ENCODE measurements at regions not wholly inside any gene's neighbourhood (a gene's known extent, or its start where the extent isn't known, plus 50 kb on each side); places are given as distances from the start of the nearest gene placed in this dataset.

DNA sequence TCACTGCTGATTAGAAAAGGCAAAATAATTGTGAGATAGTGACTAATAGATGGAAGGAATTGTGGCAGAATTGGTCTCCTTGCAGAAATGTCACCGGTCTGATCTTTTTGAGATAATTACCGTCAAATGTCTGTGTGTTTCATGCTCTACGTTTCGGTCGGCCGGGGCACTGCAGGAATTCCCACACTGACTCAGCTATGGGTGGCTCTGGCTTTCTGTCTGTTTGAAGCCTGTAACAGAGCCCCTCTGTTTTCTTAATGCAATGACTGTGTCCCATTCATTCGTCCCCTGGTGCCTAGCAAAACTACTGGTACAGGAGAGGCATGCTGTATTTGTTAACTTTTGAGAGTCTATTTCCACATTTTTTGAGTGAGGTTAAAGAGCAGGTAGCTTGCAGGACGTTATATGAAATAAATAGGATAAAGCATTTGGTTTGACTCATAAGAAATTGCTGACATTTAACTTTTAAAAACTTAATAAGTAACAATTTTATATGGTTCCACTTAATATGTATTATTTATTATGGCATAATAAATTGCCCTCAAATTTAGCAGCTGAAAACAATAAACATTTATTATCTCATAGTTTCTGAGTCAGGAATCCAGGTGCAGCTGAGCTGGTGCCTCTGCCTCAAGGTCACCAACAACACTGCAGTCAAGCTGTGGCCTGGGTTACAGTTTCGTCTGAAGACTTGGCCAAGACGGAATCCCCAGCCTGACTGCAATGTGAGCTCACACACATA lies 53.3 kb upstream of the CTBP2 start:
- DNase-seq (ENCODE audit: low spot score): no peak

GRCh38 chr10:125212150-125212809 lies 51.9 kb upstream of the CTBP2 start:
- DNase-seq (ENCODE audit: low spot score): no peak
